Hepatic stellate cell (primary cell): ENCODE measurements at regions not wholly inside any gene's neighbourhood (a gene's known extent, or its start where the extent isn't known, plus 50 kb on each side); places are given as distances from the start of the nearest gene placed in this dataset.

Experiments
- DNase-seq: peaks from one replicate; pipeline ENCODE4 v3.0.0; 2011; ENCODE audit warnings: low spot score

- no peak for DNase-seq
These were observed 60.2 kb upstream of the NRG3 start for GRCh38 chr10:81814842-81815241.

GRCh38 chr10:81817596-81818170 is 57.3 kb upstream of the NRG3 start:
- no peak for DNase-seq

DNA sequence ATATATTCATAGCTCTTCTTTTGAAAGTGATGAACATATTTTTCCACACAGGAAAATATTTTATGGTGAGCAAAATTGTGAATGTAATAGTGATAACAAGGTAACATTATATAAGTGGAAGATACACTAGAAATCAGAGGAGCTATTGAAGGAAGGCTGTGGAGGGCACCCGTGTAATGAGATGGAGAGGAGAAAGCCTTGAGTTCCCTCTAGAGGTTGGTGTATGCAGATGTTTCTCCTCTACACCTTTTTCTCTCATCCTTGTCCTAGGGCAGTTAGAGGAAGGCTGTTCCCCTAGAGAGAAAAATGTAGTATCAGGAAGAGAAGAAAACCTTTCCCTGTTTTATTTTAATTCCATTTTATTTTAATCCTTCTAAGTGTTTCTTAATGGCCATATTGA is 54.6 kb upstream of the NRG3 start:
- DNase-seq = peak; percentile 10
